SKM-1 treated with dmso at 0.1 percent for 144 hours (cell line): ENCODE measurements at regions not wholly inside any gene's neighbourhood (a gene's known extent, or its start where the extent isn't known, plus 50 kb on each side); places are given as distances from the start of the nearest gene placed in this dataset.

Experiments used
- DNase-seq: peaks from one replicate; lab custom pipeline; 2025; ENCODE audit not compliant: unreplicated experiment; lab: John Stamatoyannopoulos, UW

- DNase-seq, result peak; percentile 42
These were observed 306.3 kb downstream of the TLE4 start for GRCh38 chr9:79877943-79878602.

- DNase-seq, result peak; percentile 72
These were observed 296.9 kb downstream of the TLE4 start for GRCh38 chr9:79868567-79869189.

- no peak for DNase-seq
These were observed 291.4 kb downstream of the TLE4 start for GRCh38 chr9:79862921-79863890.

- no peak for DNase-seq
These were observed 286.7 kb downstream of the TLE4 start for GRCh38 chr9:79858508-79858907.

- DNase-seq, result no peak
These were observed 285.4 kb downstream of the TLE4 start for GRCh38 chr9:79857188-79857587.

GRCh38 chr9:79847074-79847473 lies 275.3 kb downstream of the TLE4 start:
- DNase-seq, result no peak

- no peak for DNase-seq
These were observed 258.0 kb downstream of the TLE4 start for GRCh38 chr9:79829566-79830302.

- DNase-seq, result no peak
These were observed 252.5 kb downstream of the TLE4 start for GRCh38 chr9:79824265-79824664.

GRCh38 chr9:79817438-79818004 lies 245.8 kb downstream of the TLE4 start:
- no peak for DNase-seq

GRCh38 chr9:79813258-79813638 lies 241.5 kb downstream of the TLE4 start:
- DNase-seq, result no peak

- peak; percentile 20 for DNase-seq
These were observed 240.9 kb downstream of the TLE4 start for GRCh38 chr9:79812507-79813257.

- DNase-seq, result no peak
These were observed 240.3 kb downstream of the TLE4 start for GRCh38 chr9:79812099-79812498.

- no peak for DNase-seq
These were observed 238.2 kb downstream of the TLE4 start for GRCh38 chr9:79809931-79810330.

GRCh38 chr9:79809316-79809876 lies 237.6 kb downstream of the TLE4 start:
- no peak for DNase-seq

GRCh38 chr9:79807971-79808370 lies 236.2 kb downstream of the TLE4 start:
- no peak for DNase-seq

GRCh38 chr9:79806086-79806485 lies 234.3 kb downstream of the TLE4 start:
- DNase-seq, result no peak

GRCh38 chr9:79801459-79801858 lies 229.7 kb downstream of the TLE4 start:
- no peak for DNase-seq

GRCh38 chr9:79800578-79800977 lies 228.8 kb downstream of the TLE4 start:
- no peak for DNase-seq

- DNase-seq, result no peak
These were observed 228.0 kb downstream of the TLE4 start for GRCh38 chr9:79799691-79800335.
